SK-N-SH (cell line): ENCODE measurements at regions not wholly inside any gene's neighbourhood (a gene's known extent, or its start where the extent isn't known, plus 50 kb on each side); places are given as distances from the start of the nearest gene placed in this dataset.
A peak's percentile ranks its signal among the peaks of the same experiment; 100 is the strongest.

Experiments
- CTCF ChIA-PET: fragments of 300-600, 350-600 bp; formaldehyde crosslinking; extraction: SDS; loops from one replicate; lab custom pipeline; 2021; lab: Yijun Ruan, JAX
- POLR2A ChIA-PET: fragments of 350-600 bp; sonication (Branson Sonifier 250); formaldehyde crosslinking; extraction: SDS; loops from one replicate; lab custom pipeline; 2020; ENCODE audit warnings: antibody characterized with exemption, inconsistent platforms; lab: Yijun Ruan, JAX
- DNase-seq: peaks from one replicate; pipeline ENCODE4 v3.0.0; 2012
- H2AFZ ChIP-seq: fragments of 200-600 bp; sonication (generic); 2 replicates; pipeline ENCODE4 v1.8.1; 2016; ENCODE audit warnings: antibody characterized with exemption, mild to moderate bottlenecking, low read depth
- H3F3A ChIP-seq: fragments of 200-600 bp; sonication (generic); replicated peaks from 2 replicates; pipeline ENCODE3; 2016; ENCODE audit warnings: antibody characterized with exemption, mild to moderate bottlenecking; ENCODE audit not compliant: insufficient read depth
- H3K27ac ChIP-seq, 2 experiments: fragments of 200-500 bp in 1 of 2; fragments of 200-600 bp in 1 of 2; sonication (Bioruptor generic) in 1 of 2; sonication (generic), shearing (Covaris generic) in 1 of 2; 2 replicates each; pipeline versions ENCODE4 v1.5.1 to v1.6.1; 2014 to 2016; ENCODE audit warnings: low read depth in 2 of 2, inconsistent platforms in 1 of 2, low read length in 1 of 2, mild to moderate bottlenecking in 1 of 2, mixed read lengths in 1 of 2
- H3K27me3 ChIP-seq: fragments of 200-600 bp; sonication (generic), shearing (Covaris generic); 2 replicates; pipeline ENCODE4 v1.6.1; 2016; ENCODE audit warnings: mixed run types; ENCODE audit not compliant: insufficient read depth
- H3K36me3 ChIP-seq, 2 experiments: fragments of 200-500 bp in 1 of 2; fragments of 200-600 bp in 1 of 2; sonication (Bioruptor generic) in 1 of 2; sonication (generic) in 1 of 2; replicated peaks in 1 of 2; 2 replicates each; pipeline versions ENCODE3 to v1.5.1; 2014 to 2016; ENCODE audit warnings: low read length in 1 of 2, mild to moderate bottlenecking in 1 of 2; ENCODE audit not compliant: insufficient read depth in 2 of 2, control insufficient read depth in 1 of 2
- H3K4me1 ChIP-seq, 2 experiments: fragments of 200-500 bp in 1 of 2; fragments of 200-600 bp in 1 of 2; sonication (Bioruptor generic) in 1 of 2; sonication (generic), shearing (Covaris generic) in 1 of 2; 2 replicates each; pipeline versions ENCODE4 v1.5.1 to v1.6.1; 2014 to 2016; ENCODE audit warnings: low read depth in 1 of 2, low read length in 1 of 2, mixed run types in 1 of 2; ENCODE audit not compliant: insufficient read depth in 2 of 2, control insufficient read depth in 1 of 2
- H3K4me2 ChIP-seq: fragments of 200-600 bp; sonication (generic), shearing (Covaris generic); 2 replicates; pipeline ENCODE4 v1.6.1; 2017; ENCODE audit warnings: mixed run types
- H3K4me3 ChIP-seq, 2 experiments: fragments of 200-500 bp in 1 of 2; fragments of 200-600 bp in 1 of 2; sonication (Bioruptor generic) in 1 of 2; sonication (generic), shearing (Covaris generic) in 1 of 2; 2 replicates each; pipeline versions ENCODE4 v1.5.1 to v1.8.1; 2014 to 2016; ENCODE audit warnings: low read depth in 2 of 2, inconsistent platforms in 1 of 2, low read length in 1 of 2, mild to moderate bottlenecking in 1 of 2, mixed read lengths in 1 of 2, moderate library complexity in 1 of 2
- H3K79me2 ChIP-seq: fragments of 200-600 bp; sonication (generic); 2 replicates; pipeline ENCODE4 v1.8.1; 2017; ENCODE audit warnings: mild to moderate bottlenecking; ENCODE audit not compliant: insufficient read depth
- H3K9ac ChIP-seq: fragments of 200-600 bp; sonication (generic); 2 replicates; pipeline ENCODE4 v1.6.1; 2017; ENCODE audit warnings: mixed run types
- H3K9me2 ChIP-seq: fragments of 200-600 bp; sonication (generic); 2 replicates; pipeline ENCODE4 v1.6.1; 2017; ENCODE audit warnings: mixed run types
- H3K9me3 ChIP-seq: fragments of 200-600 bp; sonication (generic); 2 replicates; pipeline ENCODE4 v1.6.1; 2017; ENCODE audit warnings: mixed run types, mild to moderate bottlenecking, moderate library complexity
- H4K20me1 ChIP-seq: fragments of 200-600 bp; sonication (generic); 2 replicates; pipeline ENCODE4 v1.6.1; 2017; ENCODE audit warnings: mild to moderate bottlenecking, mixed run types; ENCODE audit not compliant: insufficient read depth
- CHD2 ChIP-seq: fragments of 150-350 bp; IDR thresholded peaks from 2 replicates; pipeline ENCODE4 v1.6.1; 2018; ENCODE audit warnings: low read length; ENCODE audit not compliant: partially characterized antibody
- CTCF ChIP-seq: fragments of 200-600 bp; sonication (generic); IDR thresholded peaks from 2 replicates; pipeline ENCODE4 v1.6.1; 2017; ENCODE audit warnings: antibody characterized with exemption, mild to moderate bottlenecking, moderate library complexity
- ELF1 ChIP-seq: IDR thresholded peaks from 2 replicates; pipeline ENCODE4 v1.4.0; 2012
- EZH2phosphoT487 ChIP-seq: fragments of 200-600 bp; sonication (generic); IDR thresholded peaks from 2 replicates; pipeline ENCODE4 v1.6.1; 2017; ENCODE audit warnings: low read depth, mixed run types, mild to moderate bottlenecking, antibody characterized with exemption, moderate library complexity, borderline replicate concordance
- FOSL2 ChIP-seq: IDR thresholded peaks from 2 replicates; pipeline ENCODE4 v1.4.0; 2012; ENCODE audit warnings: low read depth, mild to moderate bottlenecking, moderate library complexity, borderline replicate concordance
- FOXJ3 ChIP-seq: sonication (generic); formaldehyde crosslinking; IDR thresholded peaks from 2 replicates; pipeline ENCODE4 v1.5.1; 2020; ENCODE audit warnings: mild to moderate bottlenecking, missing genetic modification reagents
- FOXM1 ChIP-seq: IDR thresholded peaks from 2 replicates; pipeline ENCODE4 v1.4.0; 2012; ENCODE audit warnings: low read depth, mild to moderate bottlenecking
- GABPA ChIP-seq: IDR thresholded peaks from 2 replicates; pipeline ENCODE4 v1.4.0; 2012; ENCODE audit warnings: low read depth, mild to moderate bottlenecking
- GATA2 ChIP-seq: sonication (generic); formaldehyde crosslinking; IDR thresholded peaks from 2 replicates; pipeline ENCODE4 v1.5.0; 2020; ENCODE audit warnings: mild to moderate bottlenecking, missing genetic modification reagents
- IRF3 ChIP-seq: fragments of 150-350 bp; IDR thresholded peaks from 2 replicates; pipeline ENCODE4 v1.6.1; 2016; ENCODE audit warnings: mild to moderate bottlenecking, low read depth, low read length
- MAX ChIP-seq: IDR thresholded peaks from 2 replicates; pipeline ENCODE4 v1.4.0; 2012; ENCODE audit warnings: low read depth
- NFIC ChIP-seq: IDR thresholded peaks from 2 replicates; pipeline ENCODE4 v1.4.0; 2012; ENCODE audit warnings: borderline replicate concordance
- NRF1 ChIP-seq: IDR thresholded peaks from 2 replicates; pipeline ENCODE4 v1.6.1; 2012; ENCODE audit warnings: low read depth, mild to moderate bottlenecking, low read length
- PBX3 ChIP-seq: IDR thresholded peaks from 2 replicates; pipeline ENCODE4; 2012
- RAD21 ChIP-seq: IDR thresholded peaks from 2 replicates; pipeline ENCODE4 v1.6.1; 2012; ENCODE audit warnings: mild to moderate bottlenecking, low read length
- RCOR1 ChIP-seq: fragments of 150-350 bp; IDR thresholded peaks from 2 replicates; pipeline ENCODE4 v1.6.1; 2017; ENCODE audit warnings: antibody characterized with exemption, low read length
- RFX5 ChIP-seq: IDR thresholded peaks from 2 replicates; pipeline ENCODE4 v1.6.1; 2012; ENCODE audit warnings: mild to moderate bottlenecking, improper control_type of control experiment, low read length
- RXRA ChIP-seq: IDR thresholded peaks from 2 replicates; pipeline ENCODE4 v1.4.0; 2012; ENCODE audit warnings: low read depth, mild to moderate bottlenecking, borderline replicate concordance
- TAF1 ChIP-seq: IDR thresholded peaks from 2 replicates; pipeline ENCODE4 v1.6.1; 2012; ENCODE audit warnings: low read depth, mild to moderate bottlenecking, low read length, moderate library complexity, borderline replicate concordance
- TCF12 ChIP-seq: IDR thresholded peaks from 2 replicates; pipeline ENCODE4 v1.4.0; 2012
- TEAD4 ChIP-seq: IDR thresholded peaks from 2 replicates; pipeline ENCODE4 v1.4.0; 2012; ENCODE audit warnings: mild to moderate bottlenecking, borderline replicate concordance; ENCODE audit not compliant: insufficient read depth
- USF1 ChIP-seq: IDR thresholded peaks from 2 replicates; pipeline ENCODE4 v1.4.0; 2012; ENCODE audit warnings: low read depth, borderline replicate concordance
- USF2 ChIP-seq: fragments of 150-350 bp; IDR thresholded peaks from 2 replicates; pipeline ENCODE4 v1.6.1; 2017; ENCODE audit warnings: antibody characterized with exemption, low read length, low read depth, borderline replicate concordance
- YY1 ChIP-seq: IDR thresholded peaks from 2 replicates; pipeline ENCODE4 v1.4.0; 2012; ENCODE audit warnings: low read depth, mild to moderate bottlenecking
- ZBTB33 ChIP-seq: IDR thresholded peaks from 2 replicates; pipeline ENCODE4 v1.4.0; 2012; ENCODE audit warnings: low read depth, borderline replicate concordance
- WGBS: methylation state at CpG from one replicate; pipeline ENCODE4 v1.1.6; 2017; ENCODE audit warnings: low lambda C conversion rate; 5-methylcytosine and 5-hydroxymethylcytosine counted together

- no peak overlapping the region for H2AFZ ChIP-seq
- WGBS = 2% methylated on average over 9 of the region's 39 CpGs
- H3K9me3 ChIP-seq = no peaks in the 10 kb centered on the region
- no peaks in the 10 kb centered on the region for H3K9me2 ChIP-seq
- H3K27me3 ChIP-seq = no peaks in the 10 kb centered on the region
- H3K4me3 ChIP-seq = peak overlapping the region; percentile 52 to 91
- H3F3A ChIP-seq = peaks cover 60% of the 10 kb centered on the region
- H3K27ac ChIP-seq = peak overlapping the region; percentile 95 to 97
- H4K20me1 ChIP-seq = peaks cover 7% of the 10 kb centered on the region; the same call in 1 of the 2 replicates
- peaks cover 74% of the 10 kb centered on the region for H3K79me2 ChIP-seq
- H3K4me2 ChIP-seq = peak overlapping the region; percentile 99
- H3K4me1 ChIP-seq = peaks cover 63 to 66% of the 10 kb centered on the region in 2 experiments
- DNase-seq = peak; percentile 88
- POLR2A ChIA-PET = interaction anchor here (0.6 to 2.3 kb wide), 6 partner anchors 11 to 695 kb away, joined by 3 to 7 read pairs (median 3); no protein-coding TSS in a partner anchor
- peaks cover 15 to 19% of the 10 kb centered on the region in 2 experiments for H3K36me3 ChIP-seq
- CTCF ChIA-PET = interaction anchor here (0.6 to 3.5 kb wide), 16 partner anchors 9 to 378 kb away, joined by 3 to 20 read pairs (median 4); no protein-coding TSS in a partner anchor
- H3K9ac ChIP-seq = peak overlapping the region; percentile 91
- TF ChIP-seq GATA2 (no peak), USF2 (no peak), MAX (peak; percentile 29; the same call in 1 of the 2 replicates), PBX3 (0 out of 2 replicates have a peak, but pooled peaks have one; percentile 1), FOXJ3 (no peak), USF1 (no peak), RCOR1 (no peak), EZH2phosphoT487 (no peak), FOSL2 (no peak), YY1 (no peak), IRF3 (no peak), RAD21 (no peak), RXRA (peak; percentile 41; the same call in 1 of the 2 replicates), FOXM1 (no peak), TCF12 (no peak; the same call in 1 of the 2 replicates), ELF1 (no peak), TEAD4 (no peak), CHD2 (no peak), NFIC (peak; percentile 55; the same call in 1 of the 2 replicates), TAF1 (no peak), RFX5 (no peak), NRF1 (no peak), GABPA (no peak), CTCF (0 out of 2 replicates have a peak, but pooled peaks have one; percentile 9), ZBTB33 (no peak)
Measured at GRCh38 chr12:124389138-124389724, 94.3 kb downstream of the RFLNA start.
